HG02943 (cell line): ENCODE measurements at regions not wholly inside any gene's neighbourhood (a gene's known extent, or its start where the extent isn't known, plus 50 kb on each side); places are given as distances from the start of the nearest gene placed in this dataset.
"Not testable (repeated sequence)": the region's sequence is repeated elsewhere in the genome, so short reads cannot be mapped to it uniquely, and the experiment has no call there.

Experiments used
- ATAC-seq: cut with Tn5 transposase; IDR thresholded peaks from one replicate; pipeline ENCODE4 v1.9.1; 2021; ENCODE audit warnings: mild to moderate bottlenecking, low read depth, moderate library complexity; ENCODE audit not compliant: unreplicated experiment

- ATAC-seq: not testable (repeated sequence)
Measured at GRCh38 chr14:106001277-106001676, 474.9 kb downstream of the TMEM121 start.

- ATAC-seq: no peak
Measured at GRCh38 chr14:106003351-106003750, 477.0 kb downstream of the TMEM121 start.

- not testable (repeated sequence) for ATAC-seq
Measured at GRCh38 chr14:106004937-106005795, 478.8 kb downstream of the TMEM121 start.

GRCh38 chr14:106006043-106006442 is 479.7 kb downstream of the TMEM121 start:
- not testable (repeated sequence) for ATAC-seq

GRCh38 chr14:106006716-106007115 is 480.3 kb downstream of the TMEM121 start:
- not testable (repeated sequence) for ATAC-seq

GRCh38 chr14:106010783-106011182 is 484.4 kb downstream of the TMEM121 start:
- no peak for ATAC-seq

- ATAC-seq: not testable (repeated sequence)
Measured at GRCh38 chr14:106011631-106012360, 485.4 kb downstream of the TMEM121 start.

GRCh38 chr14:106012361-106012725 is 486.0 kb downstream of the TMEM121 start:
- ATAC-seq: not testable (repeated sequence)

- ATAC-seq: no peak
Measured at GRCh38 chr14:106013879-106014376, 487.5 kb downstream of the TMEM121 start.

GRCh38 chr14:106017952-106018351 is 491.6 kb downstream of the TMEM121 start:
- ATAC-seq: not testable (repeated sequence)

- ATAC-seq: no peak
Measured at GRCh38 chr14:106021832-106022231, 495.4 kb downstream of the TMEM121 start.

GRCh38 chr14:106022648-106023047 is 496.3 kb downstream of the TMEM121 start:
- ATAC-seq: not testable (repeated sequence)

- no peak for ATAC-seq
Measured at GRCh38 chr14:106023411-106023810, 497.0 kb downstream of the TMEM121 start.

- ATAC-seq: no peak
Measured at GRCh38 chr14:106024983-106025604, 498.7 kb downstream of the TMEM121 start.

GRCh38 chr14:106026026-106026425 is 499.6 kb downstream of the TMEM121 start:
- no peak for ATAC-seq

- ATAC-seq: not testable (repeated sequence)
Measured at GRCh38 chr14:106027759-106028158, 501.4 kb downstream of the TMEM121 start.

GRCh38 chr14:106029959-106030358 is 503.6 kb downstream of the TMEM121 start:
- no peak for ATAC-seq

- ATAC-seq: no peak
Measured at GRCh38 chr14:106037380-106037779, 511.0 kb downstream of the TMEM121 start.

GRCh38 chr14:106038263-106038662 is 511.9 kb downstream of the TMEM121 start:
- no peak for ATAC-seq

- ATAC-seq: no peak
Measured at GRCh38 chr14:106039400-106039799, 513.0 kb downstream of the TMEM121 start.

- no peak for ATAC-seq
Measured at GRCh38 chr14:106044515-106044914, 518.1 kb downstream of the TMEM121 start.
